Upper lobe of left lung (tissue), 4 donors: ENCODE measurements at regions not wholly inside any gene's neighbourhood (a gene's known extent, or its start where the extent isn't known, plus 50 kb on each side); places are given as distances from the start of the nearest gene placed in this dataset.

ENCODE experiments used
- CTCF ChIP-seq, 6 experiments: fragments of 450-650 bp in 4 of 6; fragments of 200-600 bp in 2 of 6; sonication (generic) in 2 of 6; IDR thresholded peaks; one replicate each; pipeline ENCODE4 v1.5.1; 2016 to 2019; ENCODE audit warnings: antibody characterized with exemption in 6 of 6
- POLR2A ChIP-seq, 4 donors: fragments of 450-650 bp; IDR thresholded peaks; one replicate each; pipeline ENCODE4 v1.5.1; 2016 to 2017; ENCODE audit warnings: antibody characterized with exemption in 4 of 4, mild to moderate bottlenecking in 2 of 4

- TF ChIP-seq POLR2A (IDR thresholded peaks at IDR 0.05) (no peak), CTCF (IDR thresholded peaks at IDR 0.05) (no peak)
These were observed 1092.7 kb downstream of the PLA2G4A start for GRCh38 chr1:187921426-187921825.
